OCI-LY3 (cell line): ENCODE measurements at regions not wholly inside any gene's neighbourhood (a gene's known extent, or its start where the extent isn't known, plus 50 kb on each side); places are given as distances from the start of the nearest gene placed in this dataset.

ENCODE experiments used
- EZH2phosphoT487 ChIP-seq: fragments of 200-600 bp; shearing (Covaris generic); IDR thresholded peaks from 2 replicates; pipeline ENCODE4 v1.6.1; 2018; ENCODE audit warnings: antibody characterized with exemption, mixed run types, low read depth
- TF ChIP-seq, protein P1 (sequence below): fragments of 200-600, 300-600 bp; sonication (generic); IDR thresholded peaks from 2 replicates; pipeline ENCODE4 v1.5.1; 2014; ENCODE audit warnings: antibody characterized with exemption, low read length, low read depth

DNA sequence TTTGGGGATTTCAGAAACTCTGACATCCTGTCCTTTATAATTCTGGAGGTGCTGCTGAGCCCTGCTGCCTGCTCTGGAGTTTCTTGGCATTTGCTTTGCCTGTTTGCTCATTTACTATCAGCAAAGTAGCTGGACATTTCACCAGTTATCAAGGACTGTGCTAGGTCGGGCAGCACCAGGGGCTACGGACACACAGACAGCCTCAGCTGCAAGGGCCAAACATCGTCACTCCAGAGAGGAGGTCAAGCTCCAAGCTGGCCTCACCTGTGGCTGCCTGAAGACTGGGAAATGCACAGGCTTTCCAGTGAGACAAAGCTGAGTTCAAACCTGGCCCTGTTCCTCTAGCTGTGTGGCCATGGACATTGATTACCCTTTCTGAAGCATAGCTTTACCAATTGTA is 143.7 kb downstream of the LRIG2 start:
- TF ChIP-seq, protein P1, sequence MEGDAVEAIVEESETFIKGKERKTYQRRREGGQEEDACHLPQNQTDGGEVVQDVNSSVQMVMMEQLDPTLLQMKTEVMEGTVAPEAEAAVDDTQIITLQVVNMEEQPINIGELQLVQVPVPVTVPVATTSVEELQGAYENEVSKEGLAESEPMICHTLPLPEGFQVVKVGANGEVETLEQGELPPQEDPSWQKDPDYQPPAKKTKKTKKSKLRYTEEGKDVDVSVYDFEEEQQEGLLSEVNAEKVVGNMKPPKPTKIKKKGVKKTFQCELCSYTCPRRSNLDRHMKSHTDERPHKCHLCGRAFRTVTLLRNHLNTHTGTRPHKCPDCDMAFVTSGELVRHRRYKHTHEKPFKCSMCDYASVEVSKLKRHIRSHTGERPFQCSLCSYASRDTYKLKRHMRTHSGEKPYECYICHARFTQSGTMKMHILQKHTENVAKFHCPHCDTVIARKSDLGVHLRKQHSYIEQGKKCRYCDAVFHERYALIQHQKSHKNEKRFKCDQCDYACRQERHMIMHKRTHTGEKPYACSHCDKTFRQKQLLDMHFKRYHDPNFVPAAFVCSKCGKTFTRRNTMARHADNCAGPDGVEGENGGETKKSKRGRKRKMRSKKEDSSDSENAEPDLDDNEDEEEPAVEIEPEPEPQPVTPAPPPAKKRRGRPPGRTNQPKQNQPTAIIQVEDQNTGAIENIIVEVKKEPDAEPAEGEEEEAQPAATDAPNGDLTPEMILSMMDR, result no peak
- TF ChIP-seq EZH2phosphoT487, result no peak
